Keratinocyte (primary cell): ENCODE measurements at regions not wholly inside any gene's neighbourhood (a gene's known extent, or its start where the extent isn't known, plus 50 kb on each side); places are given as distances from the start of the nearest gene placed in this dataset.
A peak's percentile ranks its signal among the peaks of the same experiment; 100 is the strongest.

ENCODE experiments used
- DNase-seq: peaks from one replicate; pipeline ENCODE4 v3.0.0-alpha.2; 2011; ENCODE audit warnings: low read depth, missing footprints, low spot score
- FAIRE-seq: peaks from 2 replicates; lab custom pipeline; 2011; peaks lifted over from hg19 to GRCh38; lab: Jason Lieb, UNC
- H2AFZ ChIP-seq: 2 replicates; pipeline ENCODE4 v1.6.0; 2012; ENCODE audit warnings: low read length, control low read depth, inconsistent platforms; ENCODE audit not compliant: control insufficient read depth
- H3K27ac ChIP-seq: 2 replicates; pipeline ENCODE4 v1.5.1; 2011; ENCODE audit warnings: low read length; ENCODE audit not compliant: control insufficient read depth, insufficient read depth
- H3K27me3 ChIP-seq: 3 replicates; pipeline ENCODE4 v1.6.0; 2011; ENCODE audit warnings: low read length; ENCODE audit not compliant: control insufficient read depth, insufficient read depth; ENCODE audit errors: extremely low read depth
- H3K36me3 ChIP-seq, 2 experiments: 2 replicates in 1 of 2; 3 replicates in 1 of 2; pipeline ENCODE4 v1.5.1; 2011; ENCODE audit warnings: low read length in 2 of 2, mild to moderate bottlenecking in 1 of 2; ENCODE audit not compliant: control insufficient read depth in 2 of 2, insufficient read depth in 2 of 2; ENCODE audit errors: extremely low read depth in 1 of 2
- H3K4me1 ChIP-seq: 3 replicates; pipeline ENCODE4 v1.5.1; 2011; ENCODE audit warnings: low read length; ENCODE audit not compliant: control insufficient read depth, insufficient read depth; ENCODE audit errors: extremely low read depth
- H3K4me2 ChIP-seq: 3 replicates; pipeline ENCODE4 v1.6.0; 2011; ENCODE audit warnings: low read depth, low read length; ENCODE audit not compliant: control insufficient read depth, insufficient read depth; ENCODE audit errors: extremely low read depth
- H3K4me3 ChIP-seq, 3 experiments: fragments of 200-600 bp in 1 of 3; sonication (generic) in 1 of 3; 2 replicates in 2 of 3; 3 replicates in 1 of 3; pipeline ENCODE4 v1.5.1; 2011 to 2016; ENCODE audit warnings: low read length in 3 of 3, mild to moderate bottlenecking in 3 of 3, control low read depth in 2 of 3, inconsistent platforms in 1 of 3, low read depth in 1 of 3, mixed read lengths in 1 of 3, mixed run types in 1 of 3, moderate library complexity in 1 of 3; ENCODE audit not compliant: control insufficient read depth in 2 of 3, insufficient read depth in 2 of 3; ENCODE audit errors: extremely low read depth in 1 of 3
- H3K79me2 ChIP-seq: 2 replicates; pipeline ENCODE4 v1.6.0; 2012; ENCODE audit warnings: low read length; ENCODE audit not compliant: control insufficient read depth, insufficient read depth
- H3K9ac ChIP-seq: 3 replicates; pipeline ENCODE4 v1.6.0; 2011; ENCODE audit warnings: low read length; ENCODE audit not compliant: control insufficient read depth, insufficient read depth; ENCODE audit errors: extremely low read depth
- H3K9me1 ChIP-seq: 3 replicates; pipeline ENCODE4 v1.6.0; 2011; ENCODE audit warnings: low read length; ENCODE audit not compliant: control insufficient read depth, insufficient read depth; ENCODE audit errors: extremely low read depth
- H3K9me3 ChIP-seq: 2 replicates; pipeline ENCODE4 v1.5.1; 2012; ENCODE audit warnings: low read depth, low read length; ENCODE audit not compliant: control insufficient read depth
- H4K20me1 ChIP-seq: 3 replicates; pipeline ENCODE4 v1.6.0; 2011; ENCODE audit warnings: low read length; ENCODE audit not compliant: control insufficient read depth, insufficient read depth; ENCODE audit errors: extremely low read depth
- CTCF ChIP-seq, 3 experiments: IDR thresholded peaks in 1 of 3; conservative IDR thresholded peaks in 1 of 3; optimal IDR thresholded peaks in 1 of 3; 2 replicates in 2 of 3; 3 replicates in 1 of 3; pipeline versions ENCODE3 to v1.5.1; 2011; ENCODE audit warnings: low read length in 3 of 3, mild to moderate bottlenecking in 3 of 3, moderate library complexity in 2 of 3, control low read depth in 1 of 3, inconsistent platforms in 1 of 3; ENCODE audit not compliant: insufficient read depth in 2 of 3; ENCODE audit errors: extremely low read depth in 1 of 3
- EZH2 ChIP-seq: IDR thresholded peaks from one replicate; pipeline ENCODE4 v1.6.1; 2012; ENCODE audit warnings: inconsistent platforms, mild to moderate bottlenecking, low read length, moderate library complexity
- dilution Hi-C: fragments of 300-500 bp; cut with MboI; formaldehyde crosslinking; loops from one replicate; pipeline ENCODE4 v1.7.0; 2020; ENCODE audit warnings: low sequenced_read_pairs; ENCODE audit not compliant: extremely low pct_ligation_motif_present

- Histone ChIP-seq H3K9me1 (no peaks in the 10 kb centered on the region), H2AFZ (peak overlapping the region; percentile 86), H3K9ac (peak overlapping the region; percentile 45), H3K4me2 (peak overlapping the region; percentile 79), H3K4me3 (peak overlapping the region; percentile 47 to 71 (median 67)), H3K4me1 (peaks cover 2% of the 10 kb centered on the region), H3K27ac (peak overlapping the region; percentile 11), H3K79me2 (no peaks in the 10 kb centered on the region), H4K20me1 (no peaks in the 10 kb centered on the region), H3K27me3 (no peaks in the 10 kb centered on the region), H3K9me3 (no peaks in the 10 kb centered on the region), H3K36me3 (no peaks in the 10 kb centered on the region)
- dilution Hi-C loops: no loop called here
- DNase-seq (no peak), FAIRE-seq (no peak)
- TF ChIP-seq EZH2 (no peak), CTCF (optimal IDR thresholded peaks at IDR 0.05 in 1 of 3, IDR thresholded peaks at IDR 0.05 in 1 of 3, conservative IDR thresholded peaks at IDR 0.05 in 1 of 3; ENCODE audit: extremely low read depth in 1 of 3, insufficient read depth in 2 of 3, low read length in 3 of 3) (no peak)
These were observed 191.2 kb downstream of the RRAGB start for GRCh38 chrX:55908661-55909212.

DNA sequence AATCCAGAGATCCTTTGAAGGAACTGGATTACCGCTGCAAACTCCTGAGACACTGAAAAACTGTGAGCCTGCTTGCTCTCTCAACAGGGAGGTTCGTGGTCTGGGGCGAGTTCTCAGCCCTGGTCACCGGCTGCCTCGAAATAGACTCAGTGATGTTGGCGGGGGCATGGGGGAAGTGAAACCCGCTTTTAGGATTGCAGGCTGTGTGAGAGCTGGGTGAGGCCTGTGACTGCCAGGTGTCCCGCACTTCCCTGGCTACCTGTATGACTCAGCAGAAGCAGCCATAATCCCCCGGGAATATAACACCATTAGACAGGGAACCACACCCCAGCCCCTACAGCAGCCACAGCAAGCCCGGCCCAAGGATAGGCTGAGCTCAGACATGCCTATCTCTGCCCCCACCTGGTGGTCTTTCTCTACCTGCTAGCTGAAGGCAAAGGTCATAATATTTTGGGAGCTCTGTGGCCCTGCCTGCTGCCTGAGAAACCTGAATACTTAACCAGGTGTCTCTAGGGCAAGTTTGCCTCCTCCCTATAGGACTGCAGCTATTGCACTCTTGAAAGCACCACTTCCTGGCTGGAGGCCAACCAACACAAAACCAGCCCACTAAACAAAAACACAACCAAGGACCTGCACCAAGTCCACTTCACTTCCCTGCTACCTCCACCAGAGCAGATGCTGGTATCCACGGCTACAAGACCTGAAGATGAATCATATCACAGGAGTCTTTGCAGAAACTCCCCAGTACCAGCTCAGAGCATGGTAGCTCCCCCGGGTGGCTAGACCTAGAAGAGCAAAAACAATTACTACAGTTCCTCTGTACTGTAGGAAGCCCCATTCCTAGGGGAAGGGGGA is 202.0 kb downstream of the RRAGB start:
- FAIRE-seq: no peak
- no peak for DNase-seq
- no peak overlapping the region for H2AFZ ChIP-seq
- H3K36me3 ChIP-seq: no peaks in the 10 kb centered on the region
- no peaks in the 10 kb centered on the region for H3K4me1 ChIP-seq
- no peaks in the 10 kb centered on the region for H3K9me3 ChIP-seq
- no peaks in the 10 kb centered on the region for H3K9me1 ChIP-seq
- no peak for TF ChIP-seq EZH2
- TF ChIP-seq CTCF (optimal IDR thresholded peaks at IDR 0.05 in 1 of 3, IDR thresholded peaks at IDR 0.05 in 1 of 3, conservative IDR thresholded peaks at IDR 0.05 in 1 of 3; ENCODE audit: extremely low read depth in 1 of 3, insufficient read depth in 2 of 3, low read length in 3 of 3): no peak
- H3K9ac ChIP-seq: no peak overlapping the region
- no peak overlapping the region for H3K4me2 ChIP-seq
- no peak overlapping the region for H3K4me3 ChIP-seq
- H3K79me2 ChIP-seq: no peaks in the 10 kb centered on the region
- H3K27me3 ChIP-seq: no peaks in the 10 kb centered on the region
- H3K27ac ChIP-seq: no peak overlapping the region
- no peaks in the 10 kb centered on the region for H4K20me1 ChIP-seq
- dilution Hi-C loops: no loop called here
